22Rv1 (cell line): ENCODE measurements at regions not wholly inside any gene's neighbourhood (a gene's known extent, or its start where the extent isn't known, plus 50 kb on each side); places are given as distances from the start of the nearest gene placed in this dataset.

Experiments used
- ZFX ChIP-seq: fragments of 450-650 bp; IDR thresholded peaks from 2 replicates; pipeline ENCODE4 v1.6.1; 2017; ENCODE audit warnings: antibody characterized with exemption, borderline replicate concordance
- TF ChIP-seq, protein P1 (sequence below): fragments of 450-650 bp; IDR thresholded peaks from 2 replicates; pipeline ENCODE4 v1.5.1; 2017; ENCODE audit warnings: mild to moderate bottlenecking

DNA sequence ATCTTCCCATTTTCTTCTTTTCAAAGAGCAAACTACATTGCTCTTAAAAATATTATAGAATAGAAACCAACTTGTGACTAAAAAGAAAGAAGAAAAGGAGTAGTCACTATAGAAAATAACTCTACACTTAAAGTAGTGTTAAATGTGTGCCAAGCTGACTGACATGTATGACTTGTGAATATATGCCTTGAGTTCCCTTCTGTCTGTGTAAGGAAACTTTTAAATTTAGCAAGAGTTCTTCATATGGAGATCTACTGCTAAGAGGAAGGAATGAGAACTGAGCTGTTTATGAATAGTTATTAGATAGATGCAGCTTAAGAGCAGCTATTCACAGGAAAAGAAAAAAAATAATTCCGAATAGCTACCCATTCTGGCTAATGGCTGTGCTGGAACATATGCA lies 1221.7 kb upstream of the ZEB2 start:
- TF ChIP-seq, protein P1, sequence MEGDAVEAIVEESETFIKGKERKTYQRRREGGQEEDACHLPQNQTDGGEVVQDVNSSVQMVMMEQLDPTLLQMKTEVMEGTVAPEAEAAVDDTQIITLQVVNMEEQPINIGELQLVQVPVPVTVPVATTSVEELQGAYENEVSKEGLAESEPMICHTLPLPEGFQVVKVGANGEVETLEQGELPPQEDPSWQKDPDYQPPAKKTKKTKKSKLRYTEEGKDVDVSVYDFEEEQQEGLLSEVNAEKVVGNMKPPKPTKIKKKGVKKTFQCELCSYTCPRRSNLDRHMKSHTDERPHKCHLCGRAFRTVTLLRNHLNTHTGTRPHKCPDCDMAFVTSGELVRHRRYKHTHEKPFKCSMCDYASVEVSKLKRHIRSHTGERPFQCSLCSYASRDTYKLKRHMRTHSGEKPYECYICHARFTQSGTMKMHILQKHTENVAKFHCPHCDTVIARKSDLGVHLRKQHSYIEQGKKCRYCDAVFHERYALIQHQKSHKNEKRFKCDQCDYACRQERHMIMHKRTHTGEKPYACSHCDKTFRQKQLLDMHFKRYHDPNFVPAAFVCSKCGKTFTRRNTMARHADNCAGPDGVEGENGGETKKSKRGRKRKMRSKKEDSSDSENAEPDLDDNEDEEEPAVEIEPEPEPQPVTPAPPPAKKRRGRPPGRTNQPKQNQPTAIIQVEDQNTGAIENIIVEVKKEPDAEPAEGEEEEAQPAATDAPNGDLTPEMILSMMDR = no peak
- no peak for TF ChIP-seq ZFX
